GM21447 (cell line): ENCODE measurements at regions not wholly inside any gene's neighbourhood (a gene's known extent, or its start where the extent isn't known, plus 50 kb on each side); places are given as distances from the start of the nearest gene placed in this dataset.

Experiments
- ATAC-seq: cut with Tn5 transposase; IDR thresholded peaks from one replicate; pipeline ENCODE4 v1.9.1; 2021; ENCODE audit not compliant: unreplicated experiment

DNA sequence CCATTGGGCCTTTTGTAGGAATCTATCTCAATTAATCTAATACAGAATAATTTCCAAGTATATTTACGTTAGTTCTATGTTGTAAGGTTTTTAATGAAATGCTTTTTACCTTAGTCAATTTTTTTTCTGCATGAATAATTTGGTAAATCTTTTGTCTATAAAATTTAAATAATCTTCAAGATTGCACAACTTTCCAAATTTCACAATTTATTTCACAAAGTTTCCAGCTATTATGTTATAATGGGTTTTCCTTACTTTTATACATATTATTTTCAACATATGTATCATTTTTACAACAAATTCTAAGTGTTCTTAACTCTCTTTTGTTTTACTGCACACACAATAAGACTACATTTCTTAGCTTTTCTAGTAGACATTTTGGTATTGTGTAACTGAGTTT lies 470.7 kb downstream of the ETV1 start:
- no peak for ATAC-seq

DNA sequence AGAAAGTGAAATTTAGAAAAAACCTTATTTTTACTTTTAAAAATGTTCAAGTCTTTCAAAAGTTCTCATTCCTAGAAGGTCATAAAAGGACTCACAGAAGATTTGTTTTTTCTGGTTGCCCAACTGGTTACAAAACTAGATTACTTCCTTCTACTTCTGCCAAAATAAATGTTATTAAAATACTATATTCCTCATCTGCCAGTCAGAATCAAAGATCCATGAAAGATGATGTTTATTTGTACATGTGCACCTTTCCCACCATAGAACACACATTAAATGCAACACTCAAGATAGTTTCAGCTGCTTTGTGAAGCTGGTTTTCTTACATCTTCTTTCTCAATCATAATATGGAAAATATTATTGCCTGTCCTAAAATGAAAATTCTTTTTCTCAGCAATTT lies 465.4 kb downstream of the ETV1 start:
- no peak for ATAC-seq

DNA sequence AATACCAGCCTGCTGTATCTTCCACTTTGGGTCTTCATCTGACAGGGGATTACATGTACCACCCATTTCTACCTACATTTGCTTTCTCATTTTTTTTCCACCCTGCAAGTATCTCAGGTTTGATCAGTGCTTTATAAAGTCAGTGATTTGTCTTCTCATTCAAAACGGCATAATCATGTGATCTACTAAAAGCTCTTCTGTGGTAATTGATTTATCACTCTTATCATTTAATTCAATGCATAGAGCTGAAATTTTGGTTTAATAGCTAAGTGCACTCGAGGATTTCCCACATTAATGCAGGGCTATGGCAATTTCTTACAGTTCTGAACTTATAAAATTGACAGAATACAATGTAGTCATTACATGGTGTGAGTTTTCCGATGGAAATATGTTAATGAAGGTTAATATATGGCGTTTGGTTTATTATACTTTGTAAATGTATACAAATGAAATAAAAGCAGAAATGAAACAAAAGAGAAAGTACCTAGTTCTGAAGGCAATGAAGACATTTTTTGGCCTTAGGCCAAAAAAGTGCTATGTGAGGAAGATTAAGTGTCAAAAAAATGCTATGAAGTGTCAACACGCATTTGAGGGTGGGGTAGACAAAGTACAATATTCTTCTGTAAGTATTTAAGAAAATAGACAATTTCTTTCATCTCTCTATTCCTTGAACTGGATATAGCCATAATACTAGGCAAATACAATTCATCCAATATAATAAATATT lies 457.3 kb downstream of the ETV1 start:
- ATAC-seq = no peak

DNA sequence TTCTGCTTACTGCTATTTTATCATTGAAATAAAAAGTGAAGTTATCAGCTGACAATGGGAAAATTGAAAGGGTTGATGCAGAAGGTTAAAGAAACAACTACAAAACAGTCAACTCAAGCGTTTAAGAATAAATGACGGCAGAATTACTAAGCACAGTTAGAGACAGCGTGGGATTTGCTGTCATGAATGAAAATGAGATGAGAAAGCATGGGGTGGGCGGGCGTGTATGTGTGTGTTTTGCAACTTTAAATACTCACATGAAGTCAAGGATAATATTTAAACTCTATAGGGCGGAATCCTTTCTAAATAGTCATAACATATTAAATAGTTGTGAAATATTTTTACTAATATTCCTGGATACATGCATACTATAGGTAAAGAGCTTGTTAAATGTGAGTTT lies 450.8 kb downstream of the ETV1 start:
- no peak for ATAC-seq

DNA sequence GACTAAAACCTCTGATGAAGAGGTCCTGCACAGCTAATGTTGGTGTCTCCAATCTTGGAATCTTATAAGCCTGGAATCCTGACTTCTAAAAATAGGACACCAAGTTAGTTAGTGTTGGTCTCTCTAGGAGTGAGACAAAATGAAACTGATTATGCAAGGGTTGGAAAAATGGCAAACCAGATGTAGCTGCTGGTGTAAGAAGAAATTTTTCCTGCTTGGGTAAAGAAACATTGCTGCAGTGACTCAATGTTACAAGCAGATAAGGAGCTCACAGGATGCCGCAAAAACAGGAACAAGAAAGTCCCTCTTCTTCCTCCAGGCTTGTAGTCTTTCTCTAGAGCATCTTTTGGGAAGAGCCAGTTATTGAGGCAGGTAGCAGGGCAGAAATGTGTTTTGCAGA lies 449.0 kb downstream of the ETV1 start:
- no peak for ATAC-seq

DNA sequence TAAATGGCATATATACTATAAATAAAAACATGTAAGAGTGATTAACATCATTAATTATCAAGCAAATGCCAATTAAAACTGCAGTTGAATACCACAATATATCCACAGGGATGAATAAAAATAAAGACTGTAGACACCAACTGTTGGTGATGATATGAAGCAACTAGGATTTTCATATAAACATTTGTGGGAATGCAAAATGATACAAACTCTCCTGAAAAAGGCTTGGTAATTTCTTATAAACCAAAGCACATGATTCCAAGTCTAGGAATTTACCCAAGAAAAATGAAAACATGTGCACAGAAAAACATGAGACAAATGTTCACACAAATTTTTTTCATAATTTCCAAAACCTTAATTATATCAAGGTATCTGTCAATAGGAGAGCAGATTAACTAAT lies 448.1 kb downstream of the ETV1 start:
- no peak for ATAC-seq

DNA sequence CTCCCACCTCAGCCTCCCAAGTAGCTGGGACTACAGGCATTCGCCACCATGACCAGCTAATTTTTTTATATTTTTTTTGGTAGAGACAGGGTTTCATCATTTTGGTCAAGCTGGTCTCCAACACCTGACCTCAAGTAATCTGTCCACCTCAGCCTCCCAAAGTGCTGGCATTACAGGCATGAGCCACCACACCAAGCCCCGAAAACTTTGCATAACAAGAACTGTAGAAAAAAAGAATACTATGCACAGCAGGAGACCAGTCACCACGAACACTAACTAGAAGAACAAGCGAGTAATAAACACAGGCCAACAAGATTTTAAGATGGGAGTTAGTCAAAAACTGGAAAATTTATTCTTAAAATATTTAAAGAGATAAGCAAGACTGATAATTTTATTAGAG lies 447.0 kb downstream of the ETV1 start:
- ATAC-seq = no peak

DNA sequence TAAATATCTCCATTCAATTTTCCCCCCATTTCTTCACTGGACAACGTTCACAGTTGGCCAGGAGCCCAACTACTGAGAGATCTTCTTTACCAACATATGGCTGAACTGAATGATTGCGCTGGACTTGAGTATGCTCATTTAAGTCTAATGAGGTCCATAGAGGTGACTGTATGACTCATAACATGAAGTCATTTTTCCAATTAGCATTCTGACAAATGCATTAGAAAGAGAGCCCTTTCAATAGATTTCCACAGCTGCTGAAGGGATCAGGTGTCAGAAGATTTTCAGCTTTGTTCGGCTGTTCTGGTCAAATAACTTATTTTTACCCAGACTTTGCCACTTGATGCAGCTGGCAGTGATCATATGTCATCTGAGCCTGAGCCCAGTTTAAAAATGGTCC lies 438.0 kb downstream of the ETV1 start:
- ATAC-seq = no peak

DNA sequence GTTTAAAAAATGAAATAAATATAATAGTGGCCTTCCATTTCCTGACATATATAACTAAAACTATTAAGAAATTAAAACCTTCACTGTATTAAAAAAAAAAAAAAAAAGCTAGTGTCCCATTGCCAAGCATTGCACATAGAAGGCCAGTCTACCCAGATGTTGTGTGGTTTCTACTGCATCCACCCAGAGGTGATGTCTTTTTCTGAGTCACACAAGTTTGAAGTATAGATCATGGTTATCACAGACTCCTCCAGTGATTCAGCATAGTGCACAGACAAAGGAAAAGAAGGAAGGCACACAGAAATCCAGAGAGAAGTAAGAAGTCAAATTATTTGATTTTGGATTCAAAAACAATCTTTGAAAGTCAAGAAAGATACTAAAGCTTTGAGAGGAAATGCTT lies 429.0 kb downstream of the ETV1 start:
- ATAC-seq = no peak

DNA sequence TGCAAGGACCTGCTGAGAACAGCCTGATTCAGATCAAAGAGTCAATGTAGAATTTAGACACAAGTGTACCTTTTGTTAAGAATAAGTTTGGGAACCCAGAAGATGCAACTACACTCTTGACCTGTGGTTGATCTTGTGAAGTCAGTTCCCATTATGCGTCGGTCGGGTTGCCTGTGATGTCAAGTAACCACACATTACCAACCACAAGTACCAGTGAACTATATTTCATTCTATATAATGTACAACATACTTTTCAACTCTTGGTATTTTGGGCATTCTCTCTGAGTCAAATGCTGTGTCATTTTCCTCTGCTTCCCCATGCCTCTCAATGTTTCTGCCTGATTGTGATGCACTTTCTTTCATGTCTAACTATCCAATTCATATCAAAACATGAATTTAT lies 426.2 kb downstream of the ETV1 start:
- ATAC-seq = no peak

DNA sequence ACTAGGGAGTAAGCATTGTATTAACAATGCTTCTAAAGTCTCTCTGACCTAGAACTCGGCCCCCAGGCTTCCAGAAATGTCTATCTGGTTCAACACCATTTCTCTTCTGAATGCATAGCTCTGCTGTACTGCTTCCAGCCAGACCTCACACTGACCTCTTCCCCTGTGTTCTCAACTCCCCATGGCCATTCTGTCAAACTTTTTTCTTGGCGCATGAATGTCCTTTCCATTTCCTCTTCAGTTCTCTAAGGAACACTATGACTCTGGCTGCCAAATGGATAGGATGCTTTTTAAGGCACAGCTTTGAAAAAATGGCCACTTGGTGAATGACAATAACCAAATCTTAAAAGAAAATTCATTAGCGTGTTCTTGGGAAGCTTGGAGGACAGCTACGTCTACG lies 425.8 kb downstream of the ETV1 start:
- ATAC-seq = no peak

DNA sequence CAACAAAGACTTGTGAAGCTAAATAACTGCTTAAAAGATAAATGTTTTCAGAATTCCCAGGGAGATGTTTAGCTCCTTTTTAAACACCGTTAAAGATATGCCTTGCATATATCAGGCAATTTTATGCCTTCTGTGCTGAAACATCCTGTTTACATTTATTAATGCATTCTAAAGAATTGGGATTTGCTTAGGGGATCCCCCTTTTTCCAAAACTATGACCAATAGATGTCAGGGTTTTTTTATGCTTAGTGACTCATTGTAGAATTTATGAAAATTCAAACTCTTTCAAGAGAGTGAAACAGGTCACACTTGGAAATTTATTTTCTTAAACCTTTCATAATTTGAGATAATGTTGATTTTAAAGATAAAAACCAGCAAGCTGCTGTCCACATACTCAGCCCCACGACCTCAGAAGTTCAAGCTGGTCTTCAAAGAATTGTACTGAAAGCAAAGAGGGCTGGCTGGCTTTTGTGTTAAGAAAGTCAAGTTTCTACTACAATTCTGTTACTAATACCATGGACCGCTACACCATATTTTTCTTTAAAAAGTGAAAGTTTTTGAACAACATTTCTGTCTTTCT lies 411.8 kb downstream of the ETV1 start:
- no peak for ATAC-seq

DNA sequence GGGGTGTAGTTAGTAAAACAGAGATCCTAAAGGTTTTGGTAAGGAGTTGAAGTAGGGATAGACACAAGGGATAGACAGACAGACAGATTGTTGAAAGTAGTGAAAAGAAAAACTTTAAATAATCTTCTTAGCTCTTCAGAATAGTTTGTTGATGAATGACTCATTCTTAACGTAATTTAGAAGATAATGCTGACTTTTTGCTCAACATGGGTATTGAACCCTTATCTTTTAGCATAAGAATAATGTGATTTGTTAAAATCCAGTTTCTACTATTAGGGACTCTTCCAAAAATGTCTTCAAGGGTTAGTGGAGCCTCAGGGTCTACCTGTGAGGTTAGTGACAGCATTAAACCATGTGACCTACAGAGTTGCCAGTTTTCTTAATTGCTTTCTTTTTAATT lies 411.2 kb downstream of the ETV1 start:
- ATAC-seq = no peak

DNA sequence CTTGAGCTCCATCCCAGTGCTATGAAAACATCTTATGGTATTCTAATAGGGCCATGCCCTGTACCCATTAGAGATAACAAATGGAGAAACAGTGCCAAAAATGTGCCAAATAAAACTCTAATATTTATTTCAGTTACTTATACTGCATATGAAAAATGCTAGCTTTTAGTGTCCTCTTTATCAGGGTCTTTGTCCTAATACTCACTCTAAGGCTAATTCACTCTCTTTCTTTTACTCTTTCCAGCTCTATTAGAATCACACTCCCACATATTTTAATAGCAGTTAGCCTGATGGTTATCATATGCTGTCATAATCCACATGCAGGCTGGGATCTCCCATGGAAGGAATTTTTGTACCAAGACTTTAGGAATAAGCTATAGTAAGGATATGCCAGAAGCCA lies 408.4 kb downstream of the ETV1 start:
- no peak for ATAC-seq

DNA sequence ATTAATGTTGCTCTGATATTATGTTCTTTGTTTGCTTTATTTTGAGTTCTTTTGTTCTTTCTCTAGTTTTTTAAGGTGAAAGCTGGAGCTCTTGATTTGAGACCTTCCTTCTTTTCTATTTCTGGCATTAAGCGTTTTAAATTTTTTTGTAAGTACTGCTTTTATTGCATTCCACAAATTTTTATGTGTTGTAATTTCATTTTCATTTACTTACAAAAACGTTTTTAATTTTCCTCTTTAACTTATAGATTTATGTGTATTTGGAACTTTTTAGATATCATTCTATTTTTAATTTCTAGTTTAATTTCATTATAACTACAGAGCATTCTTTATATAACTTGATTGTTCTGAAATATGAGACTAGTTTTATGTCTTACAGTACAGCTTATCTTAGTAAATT lies 395.6 kb downstream of the ETV1 start:
- ATAC-seq = no peak

DNA sequence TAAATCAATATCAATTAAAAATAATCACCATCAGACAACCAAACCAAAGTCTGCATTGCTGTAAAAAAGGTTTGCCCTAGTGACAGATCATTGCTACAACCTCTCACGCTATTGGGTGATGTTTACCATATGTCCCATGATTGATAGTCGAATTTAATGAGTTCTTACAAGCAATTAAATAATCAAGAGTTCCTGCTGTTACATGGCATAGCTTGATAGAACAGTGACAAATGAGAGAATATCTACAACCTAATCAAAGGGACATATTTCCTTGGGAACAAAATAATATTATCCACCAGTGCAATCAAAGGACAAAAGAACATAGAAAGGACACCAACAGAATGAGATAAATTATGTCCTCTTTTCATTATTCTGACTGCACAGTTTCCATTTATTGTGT lies 387.4 kb downstream of the ETV1 start:
- ATAC-seq = no peak

DNA sequence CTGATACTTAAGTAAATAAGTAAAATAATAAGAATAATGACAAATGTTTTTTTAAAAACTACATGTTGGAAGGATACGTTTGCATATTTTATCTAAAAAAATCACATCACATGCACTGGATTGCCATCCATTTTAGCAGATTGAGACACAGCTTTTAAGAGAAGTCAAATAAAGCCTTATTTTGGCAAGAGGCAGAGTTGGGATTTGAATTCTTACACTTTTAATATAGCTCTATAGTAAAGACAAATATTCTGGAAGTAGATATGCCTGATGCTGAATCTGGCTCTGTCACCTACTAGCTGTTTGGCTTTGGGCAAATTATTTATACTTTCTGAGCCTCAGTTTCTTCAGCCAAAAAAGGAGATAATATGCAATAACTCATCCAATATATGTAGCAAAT lies 386.4 kb downstream of the ETV1 start:
- no peak for ATAC-seq

DNA sequence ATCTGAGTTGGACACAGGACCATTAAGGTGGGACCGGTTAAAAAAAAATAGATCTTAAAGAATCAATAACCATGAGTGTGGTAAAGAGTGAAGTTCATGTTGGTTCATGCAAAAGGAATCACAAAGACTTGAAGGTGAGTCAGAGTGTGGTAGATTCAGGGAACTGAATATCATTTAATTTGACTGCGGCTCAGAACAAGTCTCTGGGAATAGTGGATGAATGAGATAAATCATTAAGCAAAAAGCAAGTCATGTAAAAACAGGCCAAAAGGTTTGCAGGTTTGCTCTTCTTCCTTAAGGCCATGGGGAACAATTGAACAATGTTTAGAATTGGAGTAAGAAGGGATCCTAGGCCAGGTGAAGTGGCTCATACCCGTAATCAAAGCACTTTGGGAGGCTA lies 385.8 kb downstream of the ETV1 start:
- ATAC-seq = no peak

DNA sequence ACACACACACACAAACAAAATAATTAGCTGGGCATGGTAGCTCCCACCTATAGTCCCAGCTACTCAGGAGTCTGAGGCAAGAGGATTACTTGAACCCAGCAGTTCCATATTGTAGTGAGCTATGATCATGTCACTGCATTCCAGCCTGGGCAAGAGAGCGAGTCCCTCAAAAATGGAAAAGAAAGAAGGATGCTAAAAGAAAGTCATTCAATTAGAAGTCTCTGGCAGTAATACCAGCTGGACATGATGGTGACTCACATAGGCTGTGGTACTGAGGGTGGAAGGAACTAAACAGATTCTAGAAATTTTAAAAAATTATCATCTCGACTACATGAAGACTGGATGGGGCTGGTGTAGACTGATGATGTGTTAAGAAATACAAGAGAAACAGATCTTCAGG lies 385.3 kb downstream of the ETV1 start:
- ATAC-seq = no peak

DNA sequence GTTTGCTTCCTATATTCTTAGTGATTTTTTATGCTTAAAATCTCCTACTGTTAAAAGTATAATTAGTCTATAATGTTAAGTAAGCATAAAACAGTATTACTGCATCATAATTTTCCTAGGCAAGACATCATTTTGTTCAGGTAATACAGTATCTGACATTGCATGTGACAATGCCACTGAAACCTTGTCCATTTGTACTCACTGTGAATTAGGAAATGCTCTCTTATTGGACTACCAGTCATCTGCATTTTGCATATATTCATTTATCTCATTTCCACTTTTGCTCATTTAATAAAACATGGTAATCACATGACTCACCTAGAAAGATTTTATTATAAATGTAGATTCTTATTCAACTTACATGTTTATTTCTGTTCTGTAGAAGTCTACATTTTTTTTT lies 379.1 kb downstream of the ETV1 start:
- no peak for ATAC-seq

DNA sequence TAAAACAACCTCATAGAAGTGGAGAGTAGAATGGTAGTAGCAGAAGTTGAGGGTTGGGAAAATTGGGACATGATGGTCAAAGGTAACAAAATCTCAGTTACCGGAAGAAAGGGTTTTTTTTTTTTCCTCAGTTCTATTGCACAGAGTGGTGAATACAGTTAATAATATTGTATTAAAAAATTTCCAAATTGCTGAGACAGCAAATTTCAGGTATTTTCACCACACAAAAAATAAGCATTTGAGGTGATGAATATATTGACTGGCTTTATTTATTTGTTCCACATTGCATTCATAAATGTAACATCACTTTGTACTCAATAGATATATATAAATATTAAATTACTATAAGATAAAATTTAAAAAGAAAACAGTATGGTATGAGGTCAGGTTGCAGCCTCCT lies 373.8 kb downstream of the ETV1 start:
- no peak for ATAC-seq

DNA sequence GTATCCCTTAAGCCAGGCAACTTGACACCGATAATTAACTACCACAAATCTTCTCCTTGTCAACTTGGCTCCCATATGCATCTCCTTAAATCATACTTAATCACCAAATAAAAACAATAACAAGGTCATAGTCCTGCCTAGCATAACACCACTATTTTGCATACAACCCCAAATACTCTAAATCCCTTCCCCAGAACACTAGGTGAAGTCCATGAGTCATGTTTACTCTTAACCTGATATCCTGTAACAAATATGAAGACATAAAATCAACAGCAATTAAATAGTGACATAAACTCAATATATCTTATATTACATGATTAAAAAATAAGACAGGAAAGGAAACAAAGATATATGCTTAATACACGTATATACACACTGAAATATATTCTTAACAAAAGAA lies 362.0 kb downstream of the ETV1 start:
- ATAC-seq = no peak
